ENCODE measurements at regions not wholly inside any gene's neighbourhood (a gene's known extent, or its start where the extent isn't known, plus 50 kb on each side); places are given as distances from the start of the nearest gene placed in this dataset.

DNA sequence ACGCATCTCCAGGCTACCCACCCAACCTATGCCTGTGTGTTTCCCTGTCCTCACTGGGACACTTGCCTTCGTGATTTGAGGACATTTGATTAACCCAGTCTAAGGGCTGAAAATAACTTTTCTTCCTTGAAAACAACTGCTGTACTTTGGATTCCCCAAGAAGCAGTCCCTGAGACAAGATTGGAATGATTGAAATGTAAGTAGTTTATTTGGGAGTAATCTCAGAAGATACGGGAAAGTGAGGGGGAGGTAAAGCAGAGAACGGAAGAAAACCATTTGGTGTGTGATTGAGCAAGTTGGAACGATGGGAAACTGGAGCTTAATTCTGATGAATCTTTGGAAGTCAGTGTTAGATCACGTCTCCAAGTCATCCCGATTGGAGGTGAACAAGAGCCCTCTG lies 143.8 kb upstream of the LMCD1 start:
- no peak for DNase-seq (ENCODE audit: low read depth, low spot score)
- Mint-ChIP-seq H3K27me3 (ENCODE audit: low read depth) (no peaks in the 10 kb centered on the region), H3K27ac (ENCODE audit: unreplicated experiment) (no peak overlapping the region), H3K4me3 (no peak overlapping the region), H3K4me1 (no peaks in the 10 kb centered on the region), H3K36me3 (ENCODE audit: low read depth) (peaks cover 3% of the 10 kb centered on the region), H3K9me3 (peaks cover 2% of the 10 kb centered on the region)
- TF ChIP-seq, protein P1, sequence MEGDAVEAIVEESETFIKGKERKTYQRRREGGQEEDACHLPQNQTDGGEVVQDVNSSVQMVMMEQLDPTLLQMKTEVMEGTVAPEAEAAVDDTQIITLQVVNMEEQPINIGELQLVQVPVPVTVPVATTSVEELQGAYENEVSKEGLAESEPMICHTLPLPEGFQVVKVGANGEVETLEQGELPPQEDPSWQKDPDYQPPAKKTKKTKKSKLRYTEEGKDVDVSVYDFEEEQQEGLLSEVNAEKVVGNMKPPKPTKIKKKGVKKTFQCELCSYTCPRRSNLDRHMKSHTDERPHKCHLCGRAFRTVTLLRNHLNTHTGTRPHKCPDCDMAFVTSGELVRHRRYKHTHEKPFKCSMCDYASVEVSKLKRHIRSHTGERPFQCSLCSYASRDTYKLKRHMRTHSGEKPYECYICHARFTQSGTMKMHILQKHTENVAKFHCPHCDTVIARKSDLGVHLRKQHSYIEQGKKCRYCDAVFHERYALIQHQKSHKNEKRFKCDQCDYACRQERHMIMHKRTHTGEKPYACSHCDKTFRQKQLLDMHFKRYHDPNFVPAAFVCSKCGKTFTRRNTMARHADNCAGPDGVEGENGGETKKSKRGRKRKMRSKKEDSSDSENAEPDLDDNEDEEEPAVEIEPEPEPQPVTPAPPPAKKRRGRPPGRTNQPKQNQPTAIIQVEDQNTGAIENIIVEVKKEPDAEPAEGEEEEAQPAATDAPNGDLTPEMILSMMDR (conservative IDR thresholded peaks at IDR 0.05) = no peak

DNA sequence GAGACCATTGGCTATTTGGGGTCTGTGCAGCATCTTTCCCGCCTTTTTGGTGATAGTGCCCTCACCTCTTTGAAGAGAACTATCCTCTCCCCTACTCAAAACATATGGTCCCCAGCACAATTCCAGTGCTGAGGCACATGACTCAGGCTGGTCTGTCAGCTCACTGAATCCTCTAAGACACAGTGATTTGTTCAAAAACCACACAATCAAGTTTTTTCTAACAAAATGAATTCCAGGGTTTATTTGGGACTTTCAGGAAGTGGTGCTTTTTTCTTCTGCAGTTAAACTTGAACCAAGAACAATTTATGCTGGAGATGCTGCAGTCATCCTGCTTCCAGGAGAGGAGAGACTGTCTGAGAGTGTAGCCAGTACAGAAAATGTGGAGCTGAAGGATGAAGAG lies 142.5 kb upstream of the LMCD1 start:
- no peak overlapping the region for H3K27ac Mint-ChIP-seq (ENCODE audit: unreplicated experiment)
- no peak overlapping the region for H3K4me3 Mint-ChIP-seq

DNA sequence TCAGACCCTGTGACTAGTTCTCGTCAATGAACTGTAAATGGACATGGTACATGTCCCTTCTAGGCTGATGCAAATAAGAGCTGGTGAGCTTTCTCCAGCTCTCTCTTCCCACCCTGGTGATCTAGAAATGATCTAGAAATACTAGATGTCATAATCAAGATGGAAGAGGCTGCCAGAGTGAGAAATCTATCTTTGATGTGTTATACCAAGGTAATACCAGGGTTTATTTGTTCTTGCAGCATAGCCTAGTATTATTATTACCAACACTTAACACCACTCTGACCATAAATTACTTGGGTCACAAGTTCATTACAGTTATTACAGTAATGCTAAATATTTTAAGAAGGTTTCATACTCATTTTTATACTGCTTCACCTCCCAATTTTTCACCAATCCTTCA lies 138.4 kb upstream of the LMCD1 start:
- Mint-ChIP-seq H3K4me3 (no peak overlapping the region), H3K27ac (ENCODE audit: unreplicated experiment) (no peak overlapping the region), H3K27me3 (ENCODE audit: low read depth) (no peaks in the 10 kb centered on the region), H3K36me3 (ENCODE audit: low read depth) (peaks cover 3% of the 10 kb centered on the region), H3K4me1 (peaks cover 26% of the 10 kb centered on the region), H3K9me3 (peaks cover 2% of the 10 kb centered on the region)
- no peak for DNase-seq (ENCODE audit: low read depth, low spot score)
- TF ChIP-seq, protein P1 (conservative IDR thresholded peaks at IDR 0.05) = no peak

More for the DNA sequence above, 142.5 kb upstream of the LMCD1 start:
- Mint-ChIP-seq H3K27me3 (ENCODE audit: low read depth) (no peaks in the 10 kb centered on the region), H3K36me3 (ENCODE audit: low read depth) (peaks cover 3% of the 10 kb centered on the region), H3K9me3 (peaks cover 2% of the 10 kb centered on the region), H3K4me1 (no peaks in the 10 kb centered on the region)
- DNase-seq (ENCODE audit: low read depth, low spot score) = no peak
- TF ChIP-seq, protein P1 (conservative IDR thresholded peaks at IDR 0.05) = no peak

DNA sequence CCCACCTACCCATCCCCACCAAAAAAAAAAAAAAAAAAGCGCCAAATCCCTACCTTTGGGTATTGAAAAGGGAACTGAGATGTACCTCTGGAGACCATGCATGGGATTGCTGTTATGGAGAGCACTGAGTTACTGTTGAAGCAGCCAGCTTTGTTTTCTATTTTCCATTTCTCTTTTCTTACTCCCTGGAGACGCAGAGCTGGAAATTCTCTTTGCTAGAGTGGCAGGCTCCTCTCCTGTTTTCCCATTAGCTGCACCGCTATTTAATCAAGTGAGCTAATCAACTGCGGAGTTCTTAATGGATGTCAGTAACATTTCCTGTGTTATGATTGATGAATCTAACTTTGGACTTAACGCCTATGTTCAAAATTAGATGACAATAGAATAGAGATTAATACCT lies 136.1 kb upstream of the LMCD1 start:
- H3K27ac Mint-ChIP-seq (ENCODE audit: unreplicated experiment) = no peak overlapping the region
- no peaks in the 10 kb centered on the region for H3K27me3 Mint-ChIP-seq (ENCODE audit: low read depth)
- no peak for DNase-seq (ENCODE audit: low read depth, low spot score)
- peaks cover 2% of the 10 kb centered on the region for H3K9me3 Mint-ChIP-seq
- H3K4me3 Mint-ChIP-seq = peak overlapping the region; percentile 25
- TF ChIP-seq, protein P1 (conservative IDR thresholded peaks at IDR 0.05) = no peak
- H3K4me1 Mint-ChIP-seq = peaks cover 26% of the 10 kb centered on the region
- peaks cover 3% of the 10 kb centered on the region for H3K36me3 Mint-ChIP-seq (ENCODE audit: low read depth)

DNA sequence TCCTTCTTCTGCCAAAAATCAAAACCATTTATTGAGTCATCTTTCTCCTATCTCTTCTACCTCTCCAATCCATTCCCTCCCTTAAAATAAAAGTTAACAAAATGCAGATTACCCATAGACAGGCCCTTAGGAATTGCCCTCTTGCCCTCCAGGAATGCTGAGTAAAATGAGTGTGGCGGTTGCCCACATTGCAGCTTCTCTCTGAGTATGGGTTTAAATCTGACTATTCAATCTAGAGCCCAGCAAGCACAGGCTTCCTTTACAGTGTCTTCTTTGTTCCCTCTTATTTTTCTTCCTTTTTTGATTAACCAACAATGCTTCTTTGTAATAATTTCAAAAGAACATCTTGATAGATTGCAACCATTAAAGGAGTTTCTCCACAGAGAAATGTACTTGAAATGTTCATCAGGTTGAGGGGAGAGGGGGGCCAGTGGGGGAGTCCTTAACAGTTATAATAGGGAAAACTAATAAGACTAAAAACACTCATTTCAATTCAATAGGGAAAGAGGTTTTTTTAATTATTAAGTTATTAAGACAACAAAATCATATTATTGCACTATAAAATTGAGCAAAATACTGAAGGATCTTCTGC lies 135.3 kb upstream of the LMCD1 start:
- Mint-ChIP-seq H3K27me3 (ENCODE audit: low read depth) (no peaks in the 10 kb centered on the region), H3K36me3 (ENCODE audit: low read depth) (no peaks in the 10 kb centered on the region), H3K27ac (ENCODE audit: unreplicated experiment) (peak overlapping the region; percentile 24), H3K4me1 (peaks cover 26% of the 10 kb centered on the region), H3K9me3 (no peaks in the 10 kb centered on the region), H3K4me3 (peak overlapping the region; percentile 31)
- no peak for DNase-seq (ENCODE audit: low read depth, low spot score)
- TF ChIP-seq, protein P1 (conservative IDR thresholded peaks at IDR 0.05) = no peak
